ENCODE measurements at regions not wholly inside any gene's neighbourhood (a gene's known extent, or its start where the extent isn't known, plus 50 kb on each side); places are given as distances from the start of the nearest gene placed in this dataset.

DNA sequence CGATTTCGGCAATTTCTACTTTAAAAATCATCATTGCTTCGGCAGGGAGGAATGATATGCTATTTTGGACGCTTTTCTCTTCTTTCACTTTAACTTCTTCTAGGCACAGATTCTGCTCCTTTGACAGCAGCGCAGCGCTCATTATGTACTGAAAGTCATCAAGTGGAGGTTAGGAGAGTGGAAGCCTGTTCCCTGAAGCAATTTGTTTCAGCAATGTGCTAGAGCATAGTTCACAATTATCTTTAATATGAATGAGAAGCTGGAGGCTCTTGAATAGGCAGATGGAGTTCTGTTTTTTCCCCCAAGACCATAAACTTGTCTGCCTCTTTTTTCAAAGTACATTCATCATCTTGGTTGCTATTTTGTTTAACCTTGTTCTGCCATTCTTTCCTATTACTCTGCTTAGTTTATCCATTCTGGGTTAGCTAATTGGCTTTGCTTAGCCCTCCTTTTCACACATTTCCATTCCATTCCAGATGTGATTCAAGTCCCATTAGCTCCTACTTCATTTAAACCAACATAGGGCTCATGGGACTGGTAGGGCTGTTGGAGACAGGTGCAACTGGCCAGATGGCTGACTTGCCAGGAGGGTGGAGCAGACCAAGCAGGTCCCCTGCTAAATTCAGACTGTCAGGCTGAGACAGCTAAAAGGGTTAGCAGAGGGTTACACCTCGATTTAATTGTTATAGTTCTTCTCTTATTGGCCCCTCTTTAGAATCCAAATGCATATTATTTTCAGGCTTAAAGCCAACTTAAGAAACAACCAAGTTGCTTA is 534.7 kb upstream of the CBLB start:
- TF ChIP-seq, protein P1, sequence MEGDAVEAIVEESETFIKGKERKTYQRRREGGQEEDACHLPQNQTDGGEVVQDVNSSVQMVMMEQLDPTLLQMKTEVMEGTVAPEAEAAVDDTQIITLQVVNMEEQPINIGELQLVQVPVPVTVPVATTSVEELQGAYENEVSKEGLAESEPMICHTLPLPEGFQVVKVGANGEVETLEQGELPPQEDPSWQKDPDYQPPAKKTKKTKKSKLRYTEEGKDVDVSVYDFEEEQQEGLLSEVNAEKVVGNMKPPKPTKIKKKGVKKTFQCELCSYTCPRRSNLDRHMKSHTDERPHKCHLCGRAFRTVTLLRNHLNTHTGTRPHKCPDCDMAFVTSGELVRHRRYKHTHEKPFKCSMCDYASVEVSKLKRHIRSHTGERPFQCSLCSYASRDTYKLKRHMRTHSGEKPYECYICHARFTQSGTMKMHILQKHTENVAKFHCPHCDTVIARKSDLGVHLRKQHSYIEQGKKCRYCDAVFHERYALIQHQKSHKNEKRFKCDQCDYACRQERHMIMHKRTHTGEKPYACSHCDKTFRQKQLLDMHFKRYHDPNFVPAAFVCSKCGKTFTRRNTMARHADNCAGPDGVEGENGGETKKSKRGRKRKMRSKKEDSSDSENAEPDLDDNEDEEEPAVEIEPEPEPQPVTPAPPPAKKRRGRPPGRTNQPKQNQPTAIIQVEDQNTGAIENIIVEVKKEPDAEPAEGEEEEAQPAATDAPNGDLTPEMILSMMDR (IDR thresholded peaks at IDR 0.05; ENCODE audit: insufficient read depth, low read depth, low read length): no peak
- no peak overlapping the region for H3K4me3 ChIP-seq (ENCODE audit: low read depth, low read length)
- no peak for DNase-seq (ENCODE audit: low read depth)

DNA sequence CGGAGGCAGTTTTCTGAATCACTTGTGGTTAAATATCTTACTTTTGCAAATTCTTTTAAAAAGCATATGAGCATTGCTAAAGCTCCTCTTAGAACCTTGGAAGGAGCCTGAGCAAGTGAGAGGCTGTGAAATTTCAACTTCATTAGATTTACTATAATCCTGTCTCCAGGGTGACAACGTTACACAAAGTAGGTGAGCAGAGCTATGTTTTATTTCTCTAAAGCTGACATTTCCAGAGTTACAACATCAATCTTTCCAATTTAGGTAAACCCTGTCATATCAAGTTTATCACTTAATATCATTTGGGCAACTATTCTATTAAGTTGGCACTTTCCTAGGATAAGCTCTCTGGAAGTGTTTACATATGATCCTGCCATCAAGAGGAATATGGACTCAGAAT is 544.9 kb upstream of the CBLB start:
- TF ChIP-seq, protein P1 (IDR thresholded peaks at IDR 0.05; ENCODE audit: insufficient read depth, low read depth, low read length): no peak
- no peak overlapping the region for H3K4me3 ChIP-seq (ENCODE audit: low read depth, low read length)
- DNase-seq (ENCODE audit: low read depth): no peak

DNA sequence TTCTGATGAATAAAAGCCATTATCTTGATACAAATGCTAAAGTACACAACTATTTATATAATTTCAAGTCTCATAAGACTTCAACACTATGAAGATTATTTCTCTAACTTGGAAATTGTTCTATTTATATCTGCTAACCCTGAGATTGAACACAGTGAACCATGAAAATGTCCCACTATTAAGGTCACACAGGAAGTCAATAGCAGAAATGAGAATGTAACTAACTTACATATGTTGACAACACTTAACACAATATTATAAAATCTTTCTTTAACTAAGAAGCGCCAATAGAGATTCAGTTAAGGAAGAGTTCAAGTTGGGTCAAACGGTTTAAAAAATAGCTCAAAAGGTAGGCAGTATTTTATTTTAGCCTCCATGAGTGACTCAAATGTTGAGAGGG is 551.8 kb upstream of the CBLB start:
- DNase-seq (ENCODE audit: low read depth): no peak
- TF ChIP-seq, protein P1 (IDR thresholded peaks at IDR 0.05; ENCODE audit: insufficient read depth, low read depth, low read length): no peak
- no peak overlapping the region for H3K4me3 ChIP-seq (ENCODE audit: low read depth, low read length)

DNA sequence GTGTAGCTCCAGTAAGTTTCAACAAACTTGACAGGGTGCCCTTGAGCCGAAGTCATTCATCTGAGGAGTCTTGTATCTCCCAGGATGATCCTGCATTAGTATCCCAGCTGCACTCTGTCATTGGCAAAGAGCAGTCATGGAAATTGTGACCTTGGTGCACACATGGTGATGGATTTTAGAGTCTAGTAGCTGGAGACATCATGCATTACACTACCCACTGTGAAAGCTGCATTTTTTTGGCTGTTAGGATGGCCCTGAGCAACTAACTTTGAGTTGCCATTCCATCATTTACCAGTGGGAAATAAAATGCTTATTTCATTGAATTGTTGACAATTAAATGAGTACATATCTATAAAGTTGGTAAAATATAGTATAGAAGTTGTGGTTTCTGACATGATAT is 552.6 kb upstream of the CBLB start:
- TF ChIP-seq, protein P1 (IDR thresholded peaks at IDR 0.05; ENCODE audit: insufficient read depth, low read depth, low read length): no peak

DNA sequence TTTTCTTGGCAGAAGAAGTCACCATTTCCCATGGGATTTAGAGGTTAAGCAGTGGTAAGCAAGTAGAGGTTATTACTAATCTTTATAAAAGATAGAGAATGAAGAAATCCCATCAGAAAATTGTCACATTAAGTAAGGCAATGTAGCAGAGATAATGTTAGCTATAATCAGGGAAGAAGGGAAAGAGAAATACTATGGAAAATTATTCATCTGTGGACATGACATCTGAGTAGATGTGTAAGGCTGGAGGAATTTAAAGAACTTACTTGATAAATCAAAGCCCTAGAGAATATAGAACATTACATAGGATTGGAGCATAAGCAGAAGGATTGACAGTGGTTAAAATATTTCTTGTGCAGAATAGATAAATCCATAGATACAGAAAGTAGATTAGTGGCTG is 553.1 kb upstream of the CBLB start:
- TF ChIP-seq, protein P1 (IDR thresholded peaks at IDR 0.05; ENCODE audit: insufficient read depth, low read depth, low read length): no peak
- no peak overlapping the region for H3K4me3 ChIP-seq (ENCODE audit: low read depth, low read length)
- no peak for DNase-seq (ENCODE audit: low read depth)

More for the DNA sequence above, 552.6 kb upstream of the CBLB start:
- no peak for DNase-seq (ENCODE audit: low read depth)
- no peak overlapping the region for H3K4me3 ChIP-seq (ENCODE audit: low read depth, low read length)

DNA sequence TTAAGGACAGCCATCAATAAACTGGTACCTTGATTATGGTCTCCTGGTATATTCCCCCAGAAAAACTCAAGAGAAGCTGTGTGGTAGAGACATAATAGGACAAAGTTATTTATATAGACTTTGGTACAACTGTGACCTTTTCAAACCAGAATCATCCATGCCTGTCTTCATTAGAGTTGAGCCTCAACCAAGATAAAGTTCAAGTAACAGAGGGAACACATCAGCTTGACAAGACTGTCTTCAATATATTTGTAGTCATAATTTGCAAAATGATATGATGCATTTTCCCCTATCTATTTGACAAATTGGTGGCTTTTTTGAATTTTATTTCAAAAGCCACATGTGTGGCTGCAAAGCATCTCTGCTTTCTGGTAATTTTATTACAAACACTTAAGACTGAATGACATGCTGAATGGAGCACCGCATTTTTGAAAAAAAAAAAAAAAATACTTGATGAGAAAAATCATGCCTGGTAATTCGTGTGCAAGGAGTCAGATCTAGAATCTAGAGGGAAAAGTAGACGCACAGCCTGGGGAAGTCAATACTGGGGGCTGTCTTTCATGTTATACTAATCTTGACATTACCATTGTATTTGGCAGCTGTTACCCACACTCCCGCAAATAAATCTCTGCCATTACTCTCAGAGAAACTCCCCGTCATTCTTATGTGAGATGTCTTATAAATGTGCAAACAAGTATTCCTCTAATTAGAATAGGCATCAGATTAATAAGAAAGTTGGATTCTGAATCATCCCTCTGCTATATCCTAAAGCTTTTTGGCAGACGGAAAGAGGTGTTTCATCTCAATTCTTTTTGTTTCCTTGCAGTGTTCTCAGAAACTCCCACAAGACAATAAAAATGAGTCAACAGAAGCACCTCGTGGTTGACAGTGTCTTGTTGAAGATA is 554.8 kb upstream of the CBLB start:
- TF ChIP-seq, protein P1 (IDR thresholded peaks at IDR 0.05; ENCODE audit: insufficient read depth, low read depth, low read length): no peak
- H3K4me3 ChIP-seq (ENCODE audit: low read depth, low read length): no peak overlapping the region
- no peak for DNase-seq (ENCODE audit: low read depth)
